A673 (cell line): ENCODE measurements at regions not wholly inside any gene's neighbourhood (a gene's known extent, or its start where the extent isn't known, plus 50 kb on each side); places are given as distances from the start of the nearest gene placed in this dataset.

Experiments
- CTCF ChIP-seq: fragments of 300-800, 200-600 bp; sonication (generic); conservative IDR thresholded peaks from 2 replicates; pipeline ENCODE4 v1.5.1; 2017; ENCODE audit warnings: low read depth, mild to moderate bottlenecking, antibody characterized with exemption, low read length, moderate library complexity, mixed read lengths
- EZH2 ChIP-seq: fragments of 200-600 bp; sonication (generic); IDR thresholded peaks from 2 replicates; pipeline ENCODE4 v1.6.1; 2017; ENCODE audit warnings: borderline replicate concordance, low read depth, mild to moderate bottlenecking, mixed read lengths, antibody characterized with exemption, low read length; ENCODE audit not compliant: poor library complexity, severe bottlenecking

GRCh38 chr3:54032598-54032997, 89.8 kb upstream of the CACNA2D3 start:
- TF ChIP-seq CTCF (no peak), EZH2 (no peak)
